Trophoblast cell (in vitro differentiated cells and primary cell): ENCODE measurements at regions not wholly inside any gene's neighbourhood (a gene's known extent, or its start where the extent isn't known, plus 50 kb on each side); places are given as distances from the start of the nearest gene placed in this dataset.

Source experiments
- DNase-seq, 2 donors: peaks; one replicate each; pipeline ENCODE4 v3.0.0-alpha.2; 2016
- H2AFZ ChIP-seq: 2 replicates; pipeline ENCODE4 v1.6.1; 2013; ENCODE audit warnings: low read length, moderate library complexity, mild to moderate bottlenecking; ENCODE audit not compliant: insufficient read depth, poor library complexity
- H2AK5ac ChIP-seq: 2 replicates; pipeline ENCODE4 v1.6.1; 2013; ENCODE audit warnings: mild to moderate bottlenecking, low read length
- H2BK120ac ChIP-seq: 2 replicates; pipeline ENCODE4 v1.6.1; 2013; ENCODE audit warnings: low read length, mild to moderate bottlenecking, moderate library complexity; ENCODE audit not compliant: insufficient read depth, poor library complexity
- H2BK12ac ChIP-seq: 2 replicates; pipeline ENCODE4 v1.6.1; 2013; ENCODE audit warnings: mild to moderate bottlenecking, low read length, moderate library complexity
- H2BK5ac ChIP-seq: 2 replicates; pipeline ENCODE4 v1.6.1; 2013; ENCODE audit warnings: low read length, low read depth, moderate library complexity, mild to moderate bottlenecking; ENCODE audit not compliant: poor library complexity
- H3K14ac ChIP-seq: 2 replicates; pipeline ENCODE4 v1.6.1; 2013; ENCODE audit warnings: mild to moderate bottlenecking, low read length
- H3K18ac ChIP-seq: 2 replicates; pipeline ENCODE4 v1.6.1; 2013; ENCODE audit warnings: mild to moderate bottlenecking, low read length
- H3K23ac ChIP-seq: 2 replicates; pipeline ENCODE4 v1.6.1; 2013; ENCODE audit warnings: low read length
- H3K27ac ChIP-seq: 2 replicates; pipeline ENCODE4 v1.5.1; 2013; ENCODE audit warnings: low read depth, mild to moderate bottlenecking, inconsistent platforms, low read length, moderate library complexity
- H3K27me3 ChIP-seq: 2 replicates; pipeline ENCODE4 v1.6.1; 2013; ENCODE audit warnings: inconsistent platforms, mild to moderate bottlenecking, low read length, moderate library complexity; ENCODE audit not compliant: insufficient read depth
- H3K36me3 ChIP-seq, 2 experiments: 1 replicate in 1 of 2; 2 replicates in 1 of 2; pipeline ENCODE4 v1.6.1; 2013; ENCODE audit warnings: low read length in 2 of 2, mild to moderate bottlenecking in 2 of 2, moderate library complexity in 1 of 2; ENCODE audit not compliant: insufficient read depth in 2 of 2, control insufficient read depth in 1 of 2
- H3K4ac ChIP-seq: 2 replicates; pipeline ENCODE4 v1.6.1; 2013; ENCODE audit warnings: low read depth, mild to moderate bottlenecking, low read length, moderate library complexity
- H3K4me1 ChIP-seq, 2 experiments: 1 replicate in 1 of 2; 2 replicates in 1 of 2; pipeline ENCODE4 v1.6.1; 2013; ENCODE audit warnings: low read length in 2 of 2, mild to moderate bottlenecking in 2 of 2, moderate library complexity in 1 of 2; ENCODE audit not compliant: insufficient read depth in 2 of 2, control insufficient read depth in 1 of 2
- H3K4me2 ChIP-seq: 2 replicates; pipeline ENCODE4 v1.6.1; 2013; ENCODE audit warnings: inconsistent platforms, mild to moderate bottlenecking, low read length, moderate library complexity
- H3K4me3 ChIP-seq: 2 replicates; pipeline ENCODE4 v1.5.1; 2013; ENCODE audit warnings: mild to moderate bottlenecking, low read depth, low read length, inconsistent platforms
- H3K79me1 ChIP-seq: one replicate; pipeline ENCODE4 v1.6.1; 2013; ENCODE audit warnings: low read length
- H3K79me2 ChIP-seq: 2 replicates; pipeline ENCODE4 v1.6.1; 2013; ENCODE audit warnings: low read length, mild to moderate bottlenecking; ENCODE audit not compliant: control insufficient read depth, insufficient read depth, poor library complexity
- H3K9ac ChIP-seq: 2 replicates; pipeline ENCODE4 v1.6.1; 2013; ENCODE audit warnings: mild to moderate bottlenecking, low read length
- H3K9me3 ChIP-seq: 2 replicates; pipeline ENCODE4 v1.6.1; 2013; ENCODE audit warnings: low read depth, mild to moderate bottlenecking, control low read depth, inconsistent platforms, low read length; ENCODE audit not compliant: insufficient read depth
- H4K12ac ChIP-seq: 2 replicates; pipeline ENCODE4 v1.6.1; 2013; ENCODE audit warnings: low read depth, mild to moderate bottlenecking, low read length, moderate library complexity
- H4K8ac ChIP-seq: 2 replicates; pipeline ENCODE4 v1.6.1; 2013; ENCODE audit warnings: low read depth, mild to moderate bottlenecking, low read length, moderate library complexity
- H4K91ac ChIP-seq: one replicate; pipeline ENCODE4 v1.6.1; 2013; ENCODE audit warnings: low read depth, mild to moderate bottlenecking, low read length, moderate library complexity
- WGBS: extraction: QIAGEN DNeasy Blood & Tissue Kit; methylation state at CpG from one replicate; pipeline ENCODE4 v1.1.7; 2013; ENCODE audit warnings: missing lambda C conversion rate; ENCODE audit not compliant: insufficient read length, insufficient coverage; ENCODE audit errors: extremely low coverage; 5-methylcytosine and 5-hydroxymethylcytosine counted together

GRCh38 chr2:129780316-129781270 is 198.9 kb upstream of the RAB6C start:
- Histone ChIP-seq H3K4ac (no peak overlapping the region), H2AFZ (no peak overlapping the region), H2BK5ac (no peak overlapping the region), H3K9ac (no peak overlapping the region), H3K23ac (no peak overlapping the region), H2BK12ac (no peak overlapping the region), H3K27ac (no peak overlapping the region), H3K14ac (no peak overlapping the region), H3K9me3 (no peaks in the 10 kb centered on the region), H3K36me3 (no peaks in the 10 kb centered on the region), H3K4me2 (no peak overlapping the region), H2AK5ac (no peak overlapping the region), H3K4me1 (peaks cover 0 to 3% of the 10 kb centered on the region in 2 experiments), H3K27me3 (no peaks in the 10 kb centered on the region), H3K4me3 (no peak overlapping the region), H3K79me1 (no peaks in the 10 kb centered on the region), H4K8ac (no peak overlapping the region), H2BK120ac (no peak overlapping the region), H4K12ac (no peak overlapping the region), H3K79me2 (no peaks in the 10 kb centered on the region), H4K91ac (no peak overlapping the region), H3K18ac (no peak overlapping the region)
- DNase-seq: no peak
- WGBS: no CpG with 5 or more reads among the region's 13 CpGs

GRCh38 chr2:129781749-129782632 is 197.5 kb upstream of the RAB6C start:
- Histone ChIP-seq H3K9ac (no peak overlapping the region), H2AK5ac (no peak overlapping the region), H3K36me3 (no peaks in the 10 kb centered on the region), H3K4me2 (no peak overlapping the region), H3K18ac (no peak overlapping the region), H2BK12ac (no peak overlapping the region), H4K91ac (no peak overlapping the region), H2BK120ac (no peak overlapping the region), H4K8ac (no peak overlapping the region), H3K79me2 (no peaks in the 10 kb centered on the region), H2AFZ (no peak overlapping the region), H3K23ac (no peak overlapping the region), H3K27ac (no peak overlapping the region), H3K27me3 (no peaks in the 10 kb centered on the region), H3K9me3 (no peaks in the 10 kb centered on the region), H4K12ac (no peak overlapping the region), H3K79me1 (no peaks in the 10 kb centered on the region), H2BK5ac (no peak overlapping the region), H3K4ac (no peak overlapping the region), H3K14ac (no peak overlapping the region), H3K4me1 (no peaks in the 10 kb centered on the region), H3K4me3 (no peak overlapping the region)
- no CpG with 5 or more reads among the region's 18 CpGs for WGBS
- DNase-seq: no peak

- Histone ChIP-seq H3K27ac (no peak overlapping the region), H3K9me3 (no peaks in the 10 kb centered on the region), H2AFZ (no peak overlapping the region), H2BK5ac (no peak overlapping the region), H2BK12ac (no peak overlapping the region), H3K27me3 (no peaks in the 10 kb centered on the region), H3K79me2 (no peaks in the 10 kb centered on the region), H3K4me2 (no peak overlapping the region), H3K14ac (no peak overlapping the region), H3K4me3 (no peak overlapping the region), H4K12ac (no peak overlapping the region), H3K23ac (no peak overlapping the region), H2BK120ac (no peak overlapping the region), H3K9ac (no peak overlapping the region), H3K79me1 (no peaks in the 10 kb centered on the region), H4K91ac (no peak overlapping the region), H3K4ac (no peak overlapping the region), H3K18ac (no peak overlapping the region), H2AK5ac (no peak overlapping the region), H3K36me3 (no peaks in the 10 kb centered on the region), H3K4me1 (no peaks in the 10 kb centered on the region), H4K8ac (no peak overlapping the region)
- WGBS: no CpG with 5 or more reads among the region's 5 CpGs
- no peak for DNase-seq
Observed at GRCh38 chr2:129782633-129782990, 196.9 kb upstream of the RAB6C start.

- Histone ChIP-seq H3K4ac (no peak overlapping the region), H3K4me1 (no peaks in the 10 kb centered on the region), H3K79me2 (no peaks in the 10 kb centered on the region), H3K9me3 (no peaks in the 10 kb centered on the region), H3K14ac (no peak overlapping the region), H4K12ac (no peak overlapping the region), H3K4me2 (no peak overlapping the region), H4K91ac (no peak overlapping the region), H3K27ac (no peak overlapping the region), H3K18ac (no peak overlapping the region), H3K4me3 (no peak overlapping the region), H3K27me3 (no peaks in the 10 kb centered on the region), H3K23ac (no peak overlapping the region), H2BK120ac (no peak overlapping the region), H2AK5ac (no peak overlapping the region), H3K9ac (no peak overlapping the region), H2AFZ (no peak overlapping the region), H2BK12ac (no peak overlapping the region), H3K36me3 (no peaks in the 10 kb centered on the region), H3K79me1 (no peaks in the 10 kb centered on the region), H4K8ac (no peak overlapping the region), H2BK5ac (no peak overlapping the region)
- no peak for DNase-seq
- WGBS: no CpG with 5 or more reads among the region's 6 CpGs
Observed at GRCh38 chr2:129784486-129784885, 195.0 kb upstream of the RAB6C start.
